ENCODE measurements at regions not wholly inside any gene's neighbourhood (a gene's known extent, or its start where the extent isn't known, plus 50 kb on each side); places are given as distances from the start of the nearest gene placed in this dataset.

DNA sequence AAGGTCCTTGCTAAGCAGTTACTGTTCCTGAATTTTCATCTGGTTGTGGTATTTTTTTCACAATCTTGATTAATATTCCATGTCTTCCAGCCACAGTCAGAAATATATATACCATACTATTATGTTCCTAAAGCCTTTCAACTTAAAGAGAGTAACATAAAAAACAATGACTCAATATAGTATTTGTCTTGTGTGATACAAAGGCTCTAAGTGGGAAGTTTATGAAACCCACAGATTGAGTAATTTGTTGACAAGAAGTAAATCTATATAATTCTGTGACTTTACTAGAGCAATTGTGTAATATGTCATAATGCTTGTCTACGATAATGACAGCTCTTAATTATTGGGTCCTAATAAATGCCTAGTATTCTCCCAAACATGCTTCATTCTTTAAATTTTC lies 509.4 kb downstream of the ISL1 start:
- intact Hi-C loops (cut with DNase I): no loop called here
- DNase-seq: no peak
- ATAC-seq: no peak

DNA sequence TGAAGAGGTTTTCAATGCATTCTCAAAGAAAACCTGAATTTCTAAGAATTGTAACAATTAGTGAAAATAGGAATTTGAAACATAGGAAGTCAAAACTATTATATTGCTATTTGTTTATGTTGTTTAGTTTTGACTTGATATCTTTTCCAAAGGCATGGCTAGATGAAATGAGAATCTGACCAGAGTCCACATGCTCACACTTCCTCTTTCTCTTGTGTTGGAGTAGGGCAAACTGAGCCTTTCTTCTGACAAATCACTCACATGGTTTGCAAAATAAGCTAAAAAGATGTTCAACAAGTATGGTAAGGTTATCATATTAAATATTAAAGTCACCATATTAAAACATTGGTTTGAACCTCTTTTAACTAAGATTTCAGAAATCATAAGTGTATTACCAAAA lies 512.6 kb downstream of the ISL1 start:
- DNase-seq: no peak
- ATAC-seq: no peak
- intact Hi-C loops (cut with DNase I): no loop called here

DNA sequence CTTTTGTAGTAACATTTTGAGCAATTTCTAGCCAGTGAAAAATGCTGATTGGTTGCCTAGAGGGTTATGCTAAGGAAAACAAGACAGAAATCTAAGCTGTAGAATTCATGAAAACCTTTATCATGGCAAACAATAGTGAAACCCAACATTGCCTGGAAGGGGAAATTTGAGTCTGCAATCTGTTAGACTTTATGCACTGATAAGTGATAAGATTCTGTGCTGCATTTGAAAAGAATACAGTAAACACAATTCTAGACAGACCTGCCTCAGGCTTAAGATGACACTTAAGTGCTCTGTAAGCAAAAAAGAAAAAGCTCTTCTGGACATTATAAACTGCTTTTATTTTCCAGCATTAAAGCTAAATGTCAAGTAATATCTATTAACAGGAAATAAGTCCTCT lies 519.3 kb downstream of the ISL1 start:
- intact Hi-C loops (cut with DNase I): no loop called here
- no peak for DNase-seq
- ATAC-seq: no peak

DNA sequence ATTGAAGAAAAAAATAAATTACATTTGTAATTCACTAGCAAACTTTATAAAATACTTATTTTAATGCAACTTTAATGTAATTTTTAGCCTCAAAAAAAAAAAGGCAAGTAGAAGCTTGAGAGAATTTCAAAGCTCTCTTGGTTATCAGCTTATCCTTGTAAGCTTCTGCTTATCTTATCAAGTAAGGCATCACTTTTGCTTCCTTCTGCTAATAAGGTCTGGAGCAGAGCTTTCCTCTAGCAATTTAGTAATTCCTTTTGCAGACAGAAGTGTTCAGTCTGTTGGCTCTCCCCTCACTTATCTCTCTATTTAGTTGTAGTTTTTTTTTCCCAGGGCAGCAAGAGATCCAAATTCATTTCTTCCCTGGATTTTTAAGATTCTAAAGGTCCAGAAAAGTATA lies 525.0 kb downstream of the ISL1 start:
- ATAC-seq (no peak), DNase-seq (no peak)
- intact Hi-C loops (cut with DNase I): no loop called here

DNA sequence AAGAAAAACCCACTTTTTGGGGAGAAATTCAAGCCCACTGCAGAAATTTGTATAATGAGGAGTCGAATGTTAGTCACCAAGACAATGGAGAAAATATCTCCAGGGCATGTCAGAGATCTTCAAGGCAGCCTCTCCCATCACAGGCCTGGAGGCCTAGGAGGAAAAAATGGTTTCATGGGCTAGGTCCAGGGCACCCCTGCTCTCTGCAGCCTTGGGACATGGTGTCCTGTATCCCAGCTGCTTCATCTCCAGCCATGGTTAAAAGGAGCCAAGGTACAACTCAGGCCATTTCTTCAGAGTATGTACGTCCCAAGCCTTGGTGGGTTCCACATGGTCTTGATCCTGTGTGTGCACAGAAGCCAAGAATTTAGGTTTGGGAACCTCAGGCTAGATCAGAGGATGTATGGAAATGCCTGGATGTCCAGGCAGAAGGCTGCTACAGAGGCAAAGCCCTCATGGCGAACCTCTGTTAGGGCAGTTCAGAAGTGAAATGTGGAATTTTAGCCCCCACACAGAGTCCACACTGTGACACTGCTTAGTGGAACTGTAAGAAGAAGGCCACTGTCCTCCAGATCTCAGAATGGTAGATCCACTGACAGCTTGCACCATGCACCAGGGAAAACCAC lies 561.4 kb downstream of the ISL1 start:
- intact Hi-C loops (cut with DNase I): no loop called here
- ATAC-seq: no peak

DNA sequence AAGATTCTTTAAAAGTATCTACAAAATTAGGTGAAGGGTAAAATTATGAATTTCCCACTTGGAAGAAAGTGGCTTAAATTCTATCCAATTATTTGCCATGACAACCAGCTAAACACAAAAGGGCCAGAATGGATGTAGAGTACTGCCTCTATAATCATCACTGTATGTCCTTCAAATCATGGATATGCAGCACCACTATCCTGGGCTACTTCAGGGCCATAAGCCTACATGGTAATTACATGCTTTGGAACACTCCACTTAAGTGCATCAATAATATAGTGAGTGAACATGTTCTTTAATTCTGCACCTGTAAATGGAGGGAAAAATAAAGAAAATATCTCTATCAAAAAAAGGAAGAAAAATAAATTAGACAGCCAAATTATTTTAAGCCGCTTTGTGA lies 575.2 kb downstream of the ISL1 start:
- ATAC-seq: no peak
- intact Hi-C loops (cut with DNase I): no loop called here
- no peak for DNase-seq

More for the DNA sequence above, 561.4 kb downstream of the ISL1 start:
- DNase-seq: no peak

DNA sequence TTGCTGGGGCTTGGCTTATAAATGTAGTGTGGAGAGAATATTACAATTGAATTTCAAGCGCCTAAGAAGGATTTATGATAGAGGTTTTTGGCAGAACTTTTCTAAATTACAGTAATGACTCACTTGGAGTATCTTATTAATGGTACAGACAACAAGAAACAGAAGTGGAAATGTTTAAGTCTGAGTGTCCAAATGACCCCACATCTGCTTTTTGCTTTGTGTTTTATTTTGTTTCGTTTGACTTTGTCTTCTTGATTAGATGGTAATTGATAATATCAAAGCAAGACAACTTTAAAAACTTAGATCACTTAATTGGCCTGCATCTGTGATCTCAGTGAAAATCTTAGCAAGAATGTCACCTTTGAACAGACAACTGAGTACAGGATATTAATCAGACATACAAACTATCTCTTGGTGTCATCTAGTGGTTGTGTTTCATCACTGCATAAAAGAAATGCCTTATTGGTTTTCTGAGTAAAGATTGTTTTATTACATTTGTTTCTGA lies 577.4 kb downstream of the ISL1 start:
- intact Hi-C loops (cut with DNase I): no loop called here
- DNase-seq: no peak

DNA sequence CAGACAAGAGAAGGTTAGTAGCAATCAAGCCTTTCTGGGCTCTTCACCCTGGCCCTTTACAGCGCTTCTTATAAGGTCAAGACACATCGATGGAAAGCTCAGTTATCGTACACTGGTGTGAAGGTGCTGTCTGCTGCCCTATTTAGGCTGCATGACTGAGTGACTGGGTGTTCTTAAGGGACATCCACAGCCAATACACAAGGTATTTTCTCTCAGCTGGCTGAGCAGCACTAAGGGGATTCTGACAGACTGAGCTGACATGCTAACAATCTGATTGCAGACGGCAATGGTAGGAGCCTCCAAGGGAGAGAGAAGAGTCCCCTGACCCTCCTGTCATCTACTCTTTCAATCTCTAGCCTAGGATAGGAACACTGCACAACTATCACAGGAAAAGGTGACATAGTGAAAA lies 577.9 kb downstream of the ISL1 start:
- intact Hi-C loops (cut with DNase I): no loop called here
- DNase-seq (no peak), ATAC-seq (no peak)

More for the DNA sequence above, 577.4 kb downstream of the ISL1 start:
- no peak for ATAC-seq

DNA sequence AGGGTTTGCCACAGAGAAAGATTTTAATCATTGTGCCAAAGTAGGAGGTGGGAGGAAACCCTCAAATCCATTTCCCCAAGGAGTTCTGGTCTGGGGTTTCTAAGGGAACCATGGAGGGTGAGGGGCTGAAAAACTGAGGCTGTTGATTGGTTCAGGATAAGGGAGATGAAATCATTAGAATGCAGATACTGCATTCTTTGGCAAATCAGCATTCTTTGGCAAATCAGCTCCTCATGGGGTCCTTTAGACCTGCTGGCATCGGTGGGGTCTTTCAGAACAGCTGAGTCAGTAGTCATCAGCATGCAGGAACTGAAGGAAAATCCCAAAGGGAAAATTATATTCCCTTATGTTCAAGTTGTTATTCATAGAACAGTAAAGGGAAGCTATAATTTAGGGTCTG lies 585.5 kb downstream of the ISL1 start:
- ATAC-seq (no peak), DNase-seq (no peak)
- intact Hi-C loops (cut with DNase I): no loop called here

DNA sequence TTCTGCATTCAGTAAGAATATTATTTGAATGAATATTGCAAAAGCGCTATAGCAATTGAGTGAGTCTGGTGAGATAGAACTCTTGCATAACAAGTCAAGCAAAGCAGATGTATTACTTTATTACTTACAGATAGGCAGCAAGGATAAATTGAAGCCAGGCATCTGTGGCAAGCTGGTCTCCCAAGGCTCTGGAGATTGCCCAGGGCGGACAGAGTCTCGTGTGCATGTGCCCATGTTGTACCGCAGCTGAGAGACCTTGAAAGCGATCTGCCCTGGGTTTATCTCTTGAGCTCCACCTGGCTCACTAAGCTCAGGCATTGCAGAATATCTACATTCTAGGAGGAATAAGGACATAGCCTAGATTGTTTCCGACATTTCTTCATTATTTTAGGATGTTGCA lies 591.6 kb downstream of the ISL1 start:
- no peak for ATAC-seq
- intact Hi-C loops (cut with DNase I): no loop called here

DNA sequence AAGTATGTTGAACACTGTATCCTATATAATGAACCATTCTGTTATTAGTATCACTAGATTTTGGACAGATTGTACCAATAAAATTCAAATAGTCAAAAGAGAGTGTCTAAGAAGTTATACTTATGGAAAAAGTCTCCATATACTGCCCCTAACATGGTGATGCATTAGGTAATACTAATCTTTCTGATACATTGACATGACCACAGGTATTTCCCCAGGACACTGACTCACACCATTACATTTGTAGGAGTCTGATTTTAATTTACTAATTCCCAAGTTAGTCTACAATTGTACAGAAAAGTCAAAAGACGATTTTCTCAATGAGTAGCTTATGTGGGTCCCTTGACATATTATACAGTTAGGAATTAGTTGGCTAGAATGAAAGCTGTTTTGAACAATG lies 593.8 kb downstream of the ISL1 start:
- intact Hi-C loops (cut with DNase I): no loop called here
- ATAC-seq (no peak), DNase-seq (no peak)

More for the DNA sequence above, 591.6 kb downstream of the ISL1 start:
- no peak for DNase-seq

DNA sequence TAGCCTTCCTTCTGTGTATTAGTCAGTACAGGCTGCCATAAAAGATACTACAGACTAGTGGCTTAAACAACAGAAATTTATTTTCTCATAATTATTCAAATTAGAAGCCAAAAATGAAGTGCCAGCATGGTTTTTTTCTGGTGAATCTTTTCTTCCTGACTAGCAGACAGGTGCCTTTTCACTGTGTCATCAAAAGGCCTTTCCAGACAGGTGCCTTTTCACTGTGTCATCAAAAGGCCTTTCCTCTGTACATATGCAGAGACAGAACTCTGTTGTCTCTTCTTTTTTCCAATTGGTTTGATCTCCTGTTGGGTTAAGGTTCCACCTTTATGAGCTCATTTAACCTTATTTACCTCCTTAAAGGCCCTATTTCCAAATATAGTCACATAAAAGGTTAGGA lies 599.9 kb downstream of the ISL1 start:
- no peak for ATAC-seq
- intact Hi-C loops (cut with DNase I): no loop called here
- no peak for DNase-seq

DNA sequence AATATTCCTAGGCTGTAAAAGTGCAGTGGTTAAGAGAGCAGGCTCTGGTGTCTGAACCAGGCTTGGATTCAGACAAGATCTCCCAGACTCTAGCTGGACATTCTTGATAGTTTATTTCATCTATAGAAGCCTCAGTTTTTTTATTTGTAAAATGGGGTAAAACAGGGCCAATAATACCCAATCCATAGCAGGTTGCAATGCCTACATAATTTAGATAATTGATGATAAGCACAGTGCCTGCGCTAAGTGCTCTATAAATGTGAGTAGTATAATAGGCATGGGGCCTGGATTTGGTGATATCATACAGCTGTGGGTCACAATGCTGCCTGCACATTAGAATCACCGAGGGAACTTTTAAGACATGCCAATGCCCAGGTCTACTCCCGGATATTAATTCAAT lies 603.5 kb downstream of the ISL1 start:
- no peak for ATAC-seq
- DNase-seq: no peak
- intact Hi-C loops (cut with DNase I): no loop called here

DNA sequence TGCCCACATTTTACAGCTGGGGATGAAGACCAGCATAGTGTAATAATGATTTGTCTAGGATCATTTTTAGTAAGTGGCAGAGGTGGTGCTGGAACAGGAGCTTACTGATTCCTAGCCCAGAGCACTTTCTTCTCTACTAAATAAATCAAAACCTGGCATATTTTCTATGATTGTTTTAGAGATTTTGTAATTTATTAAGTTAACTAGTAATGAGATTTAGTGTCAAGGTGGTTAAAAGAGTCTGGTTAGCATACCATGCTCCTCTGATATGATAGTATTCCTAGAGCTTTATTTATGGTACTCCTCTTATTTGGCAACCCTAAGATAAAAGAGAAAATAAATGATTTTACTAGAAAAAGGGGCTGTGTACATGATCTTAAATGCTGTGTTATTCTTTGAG lies 604.0 kb downstream of the ISL1 start:
- ATAC-seq (no peak), DNase-seq (no peak)
- intact Hi-C loops (cut with DNase I): no loop called here

DNA sequence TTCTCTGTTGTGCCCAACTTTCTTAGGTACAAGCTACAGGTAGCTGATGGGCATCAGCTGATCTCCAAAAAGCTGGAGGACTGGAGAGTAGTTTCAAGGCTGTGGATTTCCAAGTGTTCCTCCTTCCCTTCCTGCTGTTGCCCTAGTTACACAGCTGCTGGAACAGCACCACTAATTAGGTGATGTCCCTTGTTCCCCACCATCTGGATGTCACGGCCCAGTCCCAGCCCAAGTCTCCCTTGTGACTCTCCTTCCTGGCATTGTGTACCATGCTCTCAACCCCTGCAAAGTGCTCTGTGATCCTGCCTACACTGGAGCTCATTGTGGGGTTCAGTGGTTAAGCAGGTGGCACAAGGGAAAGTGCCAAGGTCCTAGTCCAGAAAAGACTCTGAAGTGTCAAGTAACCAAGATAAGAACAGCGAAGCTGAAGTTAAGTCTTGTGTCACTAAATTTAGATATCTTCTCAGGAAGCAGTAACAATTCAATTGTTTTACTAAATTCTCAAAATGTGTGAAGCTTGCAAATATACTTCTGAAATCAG lies 604.5 kb downstream of the ISL1 start:
- no peak for DNase-seq
- intact Hi-C loops (cut with DNase I): no loop called here
- no peak for ATAC-seq

DNA sequence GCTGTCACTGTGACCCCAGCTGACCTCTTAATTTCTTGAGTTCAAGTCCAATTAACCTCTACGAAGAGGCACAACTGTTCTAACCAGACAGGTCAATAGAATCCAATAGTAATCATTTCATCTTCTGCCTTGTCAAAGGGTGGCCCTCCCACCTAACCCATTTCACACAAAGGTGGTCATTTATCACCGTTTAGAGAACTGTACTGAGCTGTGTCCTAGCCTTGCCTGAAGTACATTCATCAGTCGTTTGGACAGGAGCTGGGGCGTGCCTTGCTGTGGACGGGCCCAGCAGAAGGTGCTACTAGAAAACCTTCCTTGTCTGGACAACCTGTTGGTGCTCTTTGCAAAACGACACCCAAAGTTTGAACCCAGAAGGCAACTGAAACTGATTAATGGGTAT lies 605.4 kb downstream of the ISL1 start:
- no peak for DNase-seq
- no peak for ATAC-seq

DNA sequence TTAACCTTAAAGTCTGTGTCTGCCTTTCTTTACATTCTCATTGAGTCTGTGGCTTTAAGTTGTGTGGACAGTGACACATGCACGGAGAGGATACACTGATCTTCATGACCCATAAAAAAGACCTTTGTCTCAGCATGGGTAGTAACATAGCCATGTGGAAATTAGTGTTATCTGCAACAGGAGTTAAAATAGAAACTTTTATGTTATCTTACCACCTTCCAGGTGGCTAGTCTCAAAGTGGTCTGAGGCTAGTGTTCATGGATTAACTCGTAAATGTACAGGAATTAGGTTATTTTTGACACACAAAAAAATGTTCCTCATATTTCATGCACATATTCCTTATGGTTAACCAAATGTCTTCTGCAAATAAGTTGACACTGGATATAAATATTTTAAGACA lies 607.0 kb downstream of the ISL1 start:
- DNase-seq (no peak), ATAC-seq (no peak)
- intact Hi-C loops (cut with DNase I): no loop called here

More for the DNA sequence above, 605.4 kb downstream of the ISL1 start:
- intact Hi-C loops (cut with DNase I): no loop called here

DNA sequence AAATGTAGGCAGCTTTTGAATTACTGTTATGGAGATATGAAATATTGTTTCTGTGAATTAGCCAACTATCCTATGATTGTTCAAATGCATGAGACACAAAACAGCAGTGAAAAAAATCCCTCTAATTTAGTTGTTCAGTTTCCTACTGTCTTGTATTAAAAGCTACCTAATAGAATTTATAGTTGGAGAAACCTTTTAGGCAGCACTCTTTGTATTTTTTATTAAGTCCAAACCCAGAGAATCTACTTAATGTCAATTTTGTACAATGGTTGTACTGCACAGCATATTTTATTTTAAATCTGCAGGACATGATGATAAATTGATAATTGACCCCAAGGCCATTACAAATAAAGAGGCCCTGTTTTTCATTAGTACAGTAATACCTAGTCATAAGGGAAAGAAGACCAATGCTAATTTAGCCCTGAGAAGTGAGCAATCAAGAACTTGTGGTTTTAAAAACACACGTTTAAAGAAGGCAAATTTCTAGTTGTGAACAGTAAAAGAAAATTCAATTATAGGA lies 607.5 kb downstream of the ISL1 start:
- ATAC-seq (no peak), DNase-seq (no peak)
- intact Hi-C loops (cut with DNase I): no loop called here

DNA sequence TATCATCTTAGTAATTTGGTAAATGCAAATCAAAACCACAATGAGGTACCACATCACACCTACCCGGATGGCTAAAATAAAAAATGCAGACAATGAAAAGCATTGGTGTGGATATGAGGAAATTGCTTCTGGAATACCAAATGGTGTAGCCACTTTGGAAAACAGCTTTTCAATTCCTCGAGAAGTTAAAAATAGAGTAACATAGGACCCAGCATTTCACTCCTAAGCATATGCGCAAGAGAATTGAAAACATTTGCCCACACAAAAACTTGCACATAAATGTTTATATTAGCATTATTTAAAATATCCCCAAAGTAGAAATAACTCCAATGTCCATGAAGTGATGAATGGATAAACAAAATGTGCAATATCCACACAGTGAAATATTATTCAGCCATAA lies 608.7 kb downstream of the ISL1 start:
- ATAC-seq (no peak), DNase-seq (no peak)
- intact Hi-C loops (cut with DNase I): no loop called here

DNA sequence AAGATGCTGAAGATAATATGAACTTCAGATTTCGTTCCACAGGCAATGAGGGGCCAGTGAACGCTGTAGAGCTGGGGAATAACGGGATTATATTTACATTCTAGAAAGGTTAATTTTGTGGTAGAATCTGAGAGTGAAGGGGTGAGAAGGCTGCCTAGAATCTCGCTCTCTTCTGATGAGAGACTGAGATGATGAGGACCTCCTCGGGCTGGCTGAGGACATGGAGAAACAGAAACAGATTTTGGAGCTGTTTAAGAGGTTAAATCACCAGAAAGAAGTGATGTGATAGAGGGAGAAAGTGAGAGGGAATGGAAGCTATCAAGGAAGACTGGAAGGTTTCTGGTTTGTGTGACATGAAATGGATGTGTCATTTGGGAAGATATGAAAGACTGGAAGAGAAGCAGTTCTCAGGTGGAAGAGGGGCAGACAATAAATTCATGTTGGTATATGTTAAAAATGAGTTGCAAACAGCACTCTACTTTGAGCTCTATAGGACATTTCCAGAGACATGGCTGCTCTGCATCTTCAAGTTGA lies 612.6 kb downstream of the ISL1 start:
- intact Hi-C loops (cut with DNase I): no loop called here
- no peak for DNase-seq
- ATAC-seq: no peak

DNA sequence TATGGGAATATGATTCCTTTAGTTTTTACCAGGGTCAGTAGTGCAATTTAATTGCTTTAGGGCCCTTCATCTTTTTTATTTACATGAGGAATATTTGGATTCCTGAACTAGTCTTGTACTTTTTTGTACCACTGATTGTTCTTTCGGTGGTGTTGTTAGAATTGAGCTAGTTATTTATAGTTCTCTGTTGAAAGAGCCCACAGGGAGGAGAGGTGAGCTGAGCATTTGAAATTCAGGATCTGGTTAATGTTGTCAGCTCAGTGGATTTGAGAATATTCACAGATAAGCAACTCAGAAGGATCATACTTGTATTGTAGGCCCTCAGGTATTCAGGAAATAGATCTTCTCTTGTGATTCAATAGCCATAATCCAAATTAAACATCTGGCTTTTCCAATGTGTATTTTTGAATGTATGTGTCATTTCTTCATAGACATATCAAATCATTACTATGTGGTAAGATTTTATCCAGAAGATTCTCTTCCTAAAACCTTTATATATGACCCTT lies 613.2 kb downstream of the ISL1 start:
- no peak for DNase-seq
- no peak for ATAC-seq
- intact Hi-C loops (cut with DNase I): no loop called here

All from left cardiac atrium (tissue), 4 donors.